HEK293T (cell line): ENCODE measurements at regions not wholly inside any gene's neighbourhood (a gene's known extent, or its start where the extent isn't known, plus 50 kb on each side); places are given as distances from the start of the nearest gene placed in this dataset.

Experiments used
- CTCF ChIA-PET: fragments of 350-600 bp; formaldehyde crosslinking; extraction: SDS; loops from one replicate; lab custom pipeline; 2021; ENCODE audit warnings: antibody characterized with exemption, inconsistent platforms; lab: Yijun Ruan, JAX
- POLR2A ChIA-PET: fragments of 350-600 bp; formaldehyde crosslinking; extraction: SDS; loops from one replicate; lab custom pipeline; 2020; ENCODE audit warnings: antibody characterized with exemption, inconsistent platforms; lab: Yijun Ruan, JAX
- DNase-seq: peaks from one replicate; pipeline ENCODE4 v3.0.0; 2012; ENCODE audit warnings: mixed read lengths; ENCODE audit errors: extremely low spot score
- ARNT ChIP-seq: fragments of 450-650 bp; IDR thresholded peaks from 2 replicates; pipeline ENCODE4 v1.6.1; 2017; ENCODE audit warnings: mild to moderate bottlenecking
- BHLHE40 ChIP-seq: fragments of 450-650 bp; IDR thresholded peaks from 2 replicates; pipeline ENCODE4 v1.6.1; 2016; ENCODE audit warnings: mild to moderate bottlenecking, moderate library complexity, borderline replicate concordance
- FOXA1 ChIP-seq: fragments of 450-650 bp; IDR thresholded peaks from 2 replicates; pipeline ENCODE4 v1.6.1; 2016; ENCODE audit warnings: mild to moderate bottlenecking
- FOXK2 ChIP-seq: fragments of 450-650 bp; IDR thresholded peaks from 2 replicates; pipeline ENCODE4 v1.6.1; 2016; ENCODE audit warnings: mild to moderate bottlenecking
- FOXM1 ChIP-seq: fragments of 450-650 bp; IDR thresholded peaks from 2 replicates; pipeline ENCODE4 v1.6.1; 2017; ENCODE audit warnings: mild to moderate bottlenecking, borderline replicate concordance
- HDGF ChIP-seq: fragments of 450-650 bp; IDR thresholded peaks from 2 replicates; pipeline ENCODE4 v1.6.1; 2017; ENCODE audit warnings: antibody characterized with exemption, borderline replicate concordance
- L3MBTL2 ChIP-seq: fragments of 450-650 bp; conservative IDR thresholded peaks from 2 replicates; pipeline ENCODE4 v1.6.1; 2016; ENCODE audit warnings: mild to moderate bottlenecking
- LEF1 ChIP-seq: fragments of 450-650 bp; IDR thresholded peaks from 2 replicates; pipeline ENCODE4 v1.6.1; 2017; ENCODE audit warnings: mild to moderate bottlenecking, borderline replicate concordance
- SUZ12 ChIP-seq: fragments of 450-650 bp; IDR thresholded peaks from 2 replicates; pipeline ENCODE4 v1.6.1; 2016; ENCODE audit warnings: mild to moderate bottlenecking
- TF ChIP-seq, protein P1 (sequence below): fragments of 450-650 bp; IDR thresholded peaks from 2 replicates; pipeline ENCODE4 v1.6.1; 2016

DNA sequence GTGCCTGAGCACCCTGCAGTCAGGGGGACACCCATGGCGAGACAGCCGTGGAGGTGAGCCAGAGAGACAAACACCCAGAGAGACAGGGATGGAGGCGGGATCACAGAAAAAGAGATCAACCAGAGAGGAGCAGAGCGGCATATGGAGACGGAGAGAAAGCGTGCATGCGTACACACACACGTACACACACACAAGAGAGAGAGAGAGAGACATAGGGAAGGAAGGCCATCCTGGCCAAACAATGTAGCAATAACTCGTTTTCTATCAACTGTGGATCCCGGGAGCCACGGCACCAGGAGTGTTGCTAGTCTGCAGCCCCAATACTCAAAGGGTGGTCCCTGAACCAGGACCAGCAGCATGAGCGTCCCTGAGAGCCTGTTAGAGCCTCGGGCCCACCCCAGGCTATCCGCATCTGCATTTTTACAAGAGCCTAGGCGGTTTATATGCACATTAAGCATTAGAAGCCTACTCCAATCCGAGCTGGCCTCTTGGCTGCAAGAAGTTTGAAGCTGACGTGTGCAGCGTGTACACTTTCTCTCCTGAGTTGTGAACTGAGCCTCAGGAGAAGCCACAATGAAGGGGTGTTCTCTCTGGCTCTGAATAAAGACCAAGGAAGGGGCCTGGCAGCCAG, 50.1 kb upstream of the MYCN start:
- ChIA-PET CTCF (no interaction called here), POLR2A (no interaction called here)
- TF ChIP-seq FOXA1 = no peak
- no peak for TF ChIP-seq FOXM1
- TF ChIP-seq BHLHE40 = no peak
- TF ChIP-seq HDGF = no peak
- TF ChIP-seq, protein P1, sequence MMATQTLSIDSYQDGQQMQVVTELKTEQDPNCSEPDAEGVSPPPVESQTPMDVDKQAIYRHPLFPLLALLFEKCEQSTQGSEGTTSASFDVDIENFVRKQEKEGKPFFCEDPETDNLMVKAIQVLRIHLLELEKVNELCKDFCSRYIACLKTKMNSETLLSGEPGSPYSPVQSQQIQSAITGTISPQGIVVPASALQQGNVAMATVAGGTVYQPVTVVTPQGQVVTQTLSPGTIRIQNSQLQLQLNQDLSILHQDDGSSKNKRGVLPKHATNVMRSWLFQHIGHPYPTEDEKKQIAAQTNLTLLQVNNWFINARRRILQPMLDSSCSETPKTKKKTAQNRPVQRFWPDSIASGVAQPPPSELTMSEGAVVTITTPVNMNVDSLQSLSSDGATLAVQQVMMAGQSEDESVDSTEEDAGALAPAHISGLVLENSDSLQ = no peak
- TF ChIP-seq L3MBTL2 = no peak
- no peak for TF ChIP-seq ARNT
- no peak for TF ChIP-seq FOXK2
- no peak for TF ChIP-seq SUZ12
- no peak for TF ChIP-seq LEF1
- DNase-seq = no peak
